ENCODE measurements at regions not wholly inside any gene's neighbourhood (a gene's known extent, or its start where the extent isn't known, plus 50 kb on each side); places are given as distances from the start of the nearest gene placed in this dataset.

GRCh38 chrX:98627645-98628044 lies 1743.9 kb downstream of the RPA4 start:
- TF ChIP-seq CTCF (IDR thresholded peaks at IDR 0.05) (no peak), REST (IDR thresholded peaks at IDR 0.05; ENCODE audit: insufficient read depth in 1 of 2, low read depth in 2 of 2, low read length in 1 of 2) (no peak)
